ENCODE measurements at regions not wholly inside any gene's neighbourhood (a gene's known extent, or its start where the extent isn't known, plus 50 kb on each side); places are given as distances from the start of the nearest gene placed in this dataset.

- TF ChIP-seq CTCF (IDR thresholded peaks at IDR 0.05; ENCODE audit: control insufficient read depth, extremely low read depth, insufficient read depth), result no peak
- no peak for DNase-seq (ENCODE audit: low read depth)
- no peak overlapping the region for H3K4me3 ChIP-seq (ENCODE audit: low read depth, low read length)
Measured at GRCh38 chr1:223006917-223007648, 136.0 kb downstream of the TLR5 start.

GRCh38 chr1:223007935-223008334 lies 135.1 kb downstream of the TLR5 start:
- no peak for TF ChIP-seq CTCF (IDR thresholded peaks at IDR 0.05; ENCODE audit: control insufficient read depth, extremely low read depth, insufficient read depth)
- no peak overlapping the region for H3K4me3 ChIP-seq (ENCODE audit: low read depth, low read length)
- no peak for DNase-seq (ENCODE audit: low read depth)

GRCh38 chr1:223008808-223009207 lies 134.2 kb downstream of the TLR5 start:
- DNase-seq (ENCODE audit: low read depth), result no peak
- TF ChIP-seq CTCF (IDR thresholded peaks at IDR 0.05; ENCODE audit: control insufficient read depth, extremely low read depth, insufficient read depth), result no peak
- no peak overlapping the region for H3K4me3 ChIP-seq (ENCODE audit: low read depth, low read length)

GRCh38 chr1:223009406-223009805 lies 133.6 kb downstream of the TLR5 start:
- no peak overlapping the region for H3K4me3 ChIP-seq (ENCODE audit: low read depth, low read length)
- no peak for TF ChIP-seq CTCF (IDR thresholded peaks at IDR 0.05; ENCODE audit: control insufficient read depth, extremely low read depth, insufficient read depth)
- no peak for DNase-seq (ENCODE audit: low read depth)

- H3K4me3 ChIP-seq (ENCODE audit: low read depth, low read length), result no peak overlapping the region
- no peak for DNase-seq (ENCODE audit: low read depth)
- TF ChIP-seq CTCF (IDR thresholded peaks at IDR 0.05; ENCODE audit: control insufficient read depth, extremely low read depth, insufficient read depth), result no peak
Measured at GRCh38 chr1:223010582-223011504, 132.2 kb downstream of the TLR5 start.

- no peak overlapping the region for H3K4me3 ChIP-seq (ENCODE audit: low read depth, low read length)
- DNase-seq (ENCODE audit: low read depth), result no peak
- no peak for TF ChIP-seq CTCF (IDR thresholded peaks at IDR 0.05; ENCODE audit: control insufficient read depth, extremely low read depth, insufficient read depth)
Measured at GRCh38 chr1:223011505-223011856, 131.6 kb downstream of the TLR5 start.
